Stomach (tissue), 4 donors: ENCODE measurements at regions not wholly inside any gene's neighbourhood (a gene's known extent, or its start where the extent isn't known, plus 50 kb on each side); places are given as distances from the start of the nearest gene placed in this dataset.

ENCODE experiments used
- CTCF ChIP-seq, 7 experiments: fragments of 450-650 bp in 4 of 7; fragments of 200-600 bp in 3 of 7; sonication (generic) in 3 of 7; IDR thresholded peaks; one replicate each; pipeline ENCODE4 v1.5.1; 2016 to 2019; ENCODE audit warnings: antibody characterized with exemption in 7 of 7, control low read depth in 2 of 7, mild to moderate bottlenecking in 1 of 7
- EP300 ChIP-seq: sonication (generic); formaldehyde crosslinking; IDR thresholded peaks from one replicate; pipeline ENCODE4 v1.6.1; 2017; ENCODE audit warnings: antibody characterized with exemption
- POLR2A ChIP-seq, 4 donors: fragments of 450-650 bp; IDR thresholded peaks; one replicate each; pipeline ENCODE4 v1.6.1; 2016; ENCODE audit warnings: antibody characterized with exemption in 4 of 4, control low read depth in 2 of 4, mild to moderate bottlenecking in 1 of 4, moderate library complexity in 1 of 4
- POLR2AphosphoS5 ChIP-seq, 3 donors: sonication (generic); formaldehyde crosslinking; IDR thresholded peaks; one replicate each; pipeline ENCODE4 v1.6.1; 2016; ENCODE audit warnings: antibody characterized with exemption in 3 of 3

- no peak for TF ChIP-seq CTCF (IDR thresholded peaks at IDR 0.05)
- no peak for TF ChIP-seq POLR2AphosphoS5 (IDR thresholded peaks at IDR 0.05)
- TF ChIP-seq EP300: no peak
- no peak for TF ChIP-seq POLR2A (IDR thresholded peaks at IDR 0.05)
Observed at GRCh38 chr2:5089409-5089808, 602.8 kb upstream of the SOX11 start.
